IMR-90 (cell line): ENCODE measurements at regions not wholly inside any gene's neighbourhood (a gene's known extent, or its start where the extent isn't known, plus 50 kb on each side); places are given as distances from the start of the nearest gene placed in this dataset.

Source experiments
- ATAC-seq: fragments of 200-7000 bp; cut with Tn5 transposase; 2 replicates; pipeline ENCODE4 v1.9.1; 2020; ENCODE audit warnings: low read depth, mild to moderate bottlenecking, moderate library complexity
- BruUV-seq: library from RNA; stranded (reverse); fragments of 400-500 nt; replicated peaks from 2 replicates; lab custom pipeline; 2021; lab: Mats Ljungman, UMichigan
- CTCF ChIA-PET: fragments of 300-600 bp; formaldehyde crosslinking; extraction: SDS; loops from one replicate; lab custom pipeline; 2021; ENCODE audit warnings: antibody characterized with exemption; lab: Yijun Ruan, JAX
- POLR2A ChIA-PET: fragments of 300-600 bp; sonication (Branson Sonifier 250); formaldehyde crosslinking; loops from one replicate; lab custom pipeline; 2022; ENCODE audit warnings: antibody characterized with exemption; ENCODE audit not compliant: unreplicated experiment; lab: Charles Lee
- DNase-seq: peaks from one replicate; pipeline ENCODE4 v3.0.0; 2013
- H2AFZ ChIP-seq: replicated peaks from 2 replicates; pipeline ENCODE3; 2013; ENCODE audit warnings: low read length, mild to moderate bottlenecking; ENCODE audit not compliant: poor library complexity
- H2AK5ac ChIP-seq: 2 replicates; pipeline ENCODE4 v1.6.1; 2013; ENCODE audit warnings: low read depth, low read length, inconsistent platforms
- H2AK9ac ChIP-seq: replicated peaks from 2 replicates; pipeline ENCODE3; 2013; ENCODE audit warnings: mild to moderate bottlenecking, low read depth, low read length, moderate library complexity; ENCODE audit not compliant: poor library complexity
- H2BK120ac ChIP-seq: 2 replicates; pipeline ENCODE4 v1.6.1; 2013; ENCODE audit warnings: low read depth, low read length, inconsistent platforms
- H2BK15ac ChIP-seq: 3 replicates; pipeline ENCODE4 v1.6.1; 2013; ENCODE audit warnings: low read depth, low read length, inconsistent platforms
- H2BK20ac ChIP-seq: 2 replicates; pipeline ENCODE4 v1.6.1; 2013; ENCODE audit warnings: low read depth, mild to moderate bottlenecking, inconsistent platforms, low read length, moderate library complexity
- H2BK5ac ChIP-seq: 2 replicates; pipeline ENCODE4 v1.6.1; 2013; ENCODE audit warnings: mild to moderate bottlenecking, low read depth, low read length, inconsistent platforms; ENCODE audit not compliant: poor library complexity, severe bottlenecking
- H3K14ac ChIP-seq: replicated peaks from 2 replicates; pipeline ENCODE4 v1.6.1; 2013; ENCODE audit warnings: low read depth, low read length, inconsistent platforms
- H3K18ac ChIP-seq: 2 replicates; pipeline ENCODE4 v1.6.1; 2013; ENCODE audit warnings: low read depth, low read length, control low read depth
- H3K23ac ChIP-seq: 2 replicates; pipeline ENCODE4 v1.6.1; 2013; ENCODE audit warnings: low read depth, low read length, inconsistent platforms
- H3K27ac ChIP-seq: 2 replicates; pipeline ENCODE4 v1.5.1; 2013; ENCODE audit warnings: mild to moderate bottlenecking, control low read depth, low read length; ENCODE audit not compliant: insufficient read depth
- H3K27me3 ChIP-seq: 2 replicates; pipeline ENCODE4 v1.6.1; 2013; ENCODE audit warnings: low read length; ENCODE audit not compliant: control insufficient read depth, insufficient read depth
- H3K36me3 ChIP-seq: 2 replicates; pipeline ENCODE4 v1.6.1; 2013; ENCODE audit warnings: low read length, mixed read lengths; ENCODE audit not compliant: control insufficient read depth, insufficient read depth
- H3K4ac ChIP-seq: 2 replicates; pipeline ENCODE4 v1.6.1; 2013; ENCODE audit warnings: low read depth, low read length, inconsistent platforms
- H3K4me1 ChIP-seq: 2 replicates; pipeline ENCODE4 v1.6.1; 2013; ENCODE audit warnings: low read length, mixed read lengths; ENCODE audit not compliant: control insufficient read depth, insufficient read depth
- H3K4me2 ChIP-seq: 2 replicates; pipeline ENCODE4 v1.6.1; 2013; ENCODE audit warnings: low read depth, mild to moderate bottlenecking, control low read depth, low read length, moderate library complexity
- H3K4me3 ChIP-seq: 2 replicates; pipeline ENCODE4 v1.5.1; 2013; ENCODE audit warnings: low read depth, mild to moderate bottlenecking, control low read depth, low read length, moderate library complexity; ENCODE audit not compliant: insufficient read depth
- H3K56ac ChIP-seq: 2 replicates; pipeline ENCODE4 v1.6.1; 2013; ENCODE audit warnings: low read length, inconsistent platforms; ENCODE audit not compliant: insufficient read depth; ENCODE audit errors: extremely low read depth
- H3K79me1 ChIP-seq, 2 experiments: 2 replicates each; pipeline ENCODE4 v1.6.1; 2013; ENCODE audit warnings: low read length in 2 of 2, inconsistent platforms in 1 of 2, low read depth in 1 of 2
- H3K9ac ChIP-seq: 2 replicates; pipeline ENCODE4 v1.6.1; 2013; ENCODE audit warnings: low read depth, low read length, control low read depth
- H3K9me1 ChIP-seq: 2 replicates; pipeline ENCODE4 v1.6.1; 2013; ENCODE audit warnings: low read length, inconsistent platforms; ENCODE audit not compliant: insufficient read depth
- H3K9me3 ChIP-seq: 2 replicates; pipeline ENCODE4 v1.6.1; 2013; ENCODE audit warnings: low read length; ENCODE audit not compliant: control insufficient read depth, insufficient read depth
- H4K20me1 ChIP-seq: 2 replicates; pipeline ENCODE4 v1.6.1; 2013; ENCODE audit warnings: low read length, inconsistent platforms; ENCODE audit not compliant: insufficient read depth
- H4K5ac ChIP-seq: 2 replicates; pipeline ENCODE4 v1.6.1; 2013; ENCODE audit warnings: mild to moderate bottlenecking, low read depth, low read length, control low read depth
- H4K8ac ChIP-seq, 2 experiments: 2 replicates each; pipeline ENCODE4 v1.6.1; 2013; ENCODE audit warnings: low read depth in 2 of 2, low read length in 2 of 2, control low read depth in 1 of 2, inconsistent platforms in 1 of 2
- H4K91ac ChIP-seq: 2 replicates; pipeline ENCODE4 v1.6.1; 2013; ENCODE audit warnings: low read depth, low read length, inconsistent platforms; ENCODE audit not compliant: insufficient read depth
- BHLHE40 ChIP-seq: fragments of 150-350 bp; IDR thresholded peaks from 2 replicates; pipeline ENCODE4 v1.6.1; 2016; ENCODE audit warnings: mild to moderate bottlenecking, low read depth, low read length
- CEBPB ChIP-seq: IDR thresholded peaks from 2 replicates; pipeline ENCODE4 v1.6.1; 2012; ENCODE audit warnings: low read depth, low read length, improper control_type of control experiment
- CHD1 ChIP-seq: IDR thresholded peaks from 2 replicates; pipeline ENCODE4 v1.6.1; 2012; ENCODE audit warnings: low read depth, low read length, improper control_type of control experiment
- FOS ChIP-seq: fragments of 150-350 bp; IDR thresholded peaks from 2 replicates; pipeline ENCODE4 v1.6.1; 2016; ENCODE audit warnings: low read depth, low read length
- MAFK ChIP-seq: IDR thresholded peaks from 2 replicates; pipeline ENCODE4 v1.6.1; 2012; ENCODE audit warnings: low read depth, low read length, improper control_type of control experiment
- MAZ ChIP-seq: IDR thresholded peaks from 2 replicates; pipeline ENCODE4 v1.6.1; 2012; ENCODE audit warnings: low read depth, mild to moderate bottlenecking, low read length, improper control_type of control experiment, moderate library complexity, borderline replicate concordance
- MXI1 ChIP-seq: IDR thresholded peaks from 2 replicates; pipeline ENCODE4 v1.6.1; 2012; ENCODE audit warnings: low read depth, mild to moderate bottlenecking, low read length, moderate library complexity, borderline replicate concordance
- NFE2L2 ChIP-seq: fragments of 150-350 bp; IDR thresholded peaks from 2 replicates; pipeline ENCODE4 v1.6.1; 2016; ENCODE audit warnings: low read depth, mild to moderate bottlenecking, low read length
- POLR2A ChIP-seq: IDR thresholded peaks from 2 replicates; pipeline ENCODE4 v1.6.1; 2012; ENCODE audit warnings: mild to moderate bottlenecking, low read depth, low read length
- RAD21 ChIP-seq: IDR thresholded peaks from 2 replicates; pipeline ENCODE4 v1.6.1; 2012; ENCODE audit warnings: low read length, improper control_type of control experiment
- RCOR1 ChIP-seq: IDR thresholded peaks from 2 replicates; pipeline ENCODE4 v1.6.1; 2012; ENCODE audit warnings: mild to moderate bottlenecking, low read length, improper control_type of control experiment; ENCODE audit not compliant: insufficient replicate concordance
- RFX5 ChIP-seq: IDR thresholded peaks from 2 replicates; pipeline ENCODE4 v1.8.0; 2012; ENCODE audit warnings: low read depth, mild to moderate bottlenecking, low read length, moderate library complexity
- SMC3 ChIP-seq: fragments of 150-350 bp; IDR thresholded peaks from 2 replicates; pipeline ENCODE4 v1.6.1; 2016; ENCODE audit warnings: low read depth, mild to moderate bottlenecking, antibody characterized with exemption, low read length, moderate library complexity
- WGBS, 2 experiments: methylation state at CpG; one replicate each; pipeline versions ENCODE4 v1.1.5 to v1.1.7; 2013; ENCODE audit warnings: missing lambda C conversion rate in 2 of 2; ENCODE audit not compliant: insufficient read length in 1 of 2; ENCODE audit errors: extremely low coverage in 2 of 2; 5-methylcytosine and 5-hydroxymethylcytosine counted together
- dilution Hi-C: fragments of 300-500 bp; cut with HindIII; formaldehyde crosslinking; loops from one replicate; pipeline ENCODE4 v1.14.3; 2018; ENCODE audit warnings: low sequenced_read_pairs; ENCODE audit not compliant: unreplicated experiment
- in situ Hi-C: fragments of 300-500 bp; cut with MboI; formaldehyde crosslinking; loops from 3 replicates; pipeline ENCODE4 v1.14.3; 2019; ENCODE audit warnings: low sequenced_read_pairs, inconsistent platforms, mixed read lengths
- intact Hi-C: fragments of 100-400 bp; cut with micrococcal nuclease; formaldehyde crosslinking; loops from 2 replicates; pipeline ENCODE4 v1.10.0; 2022
- TF ChIP-seq, protein P1 (sequence below): conservative IDR thresholded peaks from 2 replicates; pipeline ENCODE4 v1.5.1; 2012; ENCODE audit warnings: mild to moderate bottlenecking, low read depth, low read length, improper control_type of control experiment
- TF ChIP-seq, protein P2 (sequence below): fragments of 150-350 bp; IDR thresholded peaks from 2 replicates; pipeline ENCODE4 v1.6.1; 2016; ENCODE audit warnings: low read depth, mild to moderate bottlenecking, low read length, moderate library complexity, borderline replicate concordance
- TF ChIP-seq, protein P3 (sequence below): fragments of 150-350 bp; IDR thresholded peaks from 2 replicates; pipeline ENCODE4 v1.6.1; 2017; ENCODE audit warnings: mild to moderate bottlenecking, antibody characterized with exemption, low read length, low read depth

DNA sequence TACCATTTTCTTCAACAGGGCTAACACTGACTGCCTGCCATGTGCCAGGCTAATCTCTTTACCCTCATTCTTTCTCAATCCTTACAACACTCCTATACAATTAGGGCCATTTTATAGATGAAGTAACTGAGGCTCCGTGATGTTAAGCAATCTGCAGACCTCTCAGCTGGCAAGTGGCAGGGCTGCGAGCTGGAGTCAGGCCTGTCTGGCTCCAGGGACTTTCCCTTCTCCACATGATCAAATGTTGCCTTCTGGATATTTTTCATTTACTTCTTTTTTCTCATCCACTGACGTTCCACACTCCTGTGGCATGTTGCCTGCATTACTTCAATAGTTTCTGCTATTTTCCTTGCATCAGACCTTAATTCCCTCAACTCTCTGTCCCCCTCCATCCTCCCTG is 55.2 kb upstream of the TAGAP start:
- Histone ChIP-seq H2BK5ac (no peak overlapping the region), H3K27ac (no peak overlapping the region), H3K79me1 (no peaks in the 10 kb centered on the region), H3K27me3 (peaks cover 30% of the 10 kb centered on the region), H4K8ac (no peak overlapping the region), H4K5ac (no peak overlapping the region), H3K18ac (no peak overlapping the region), H2BK20ac (no peak overlapping the region), H3K9me3 (no peaks in the 10 kb centered on the region), H3K14ac (no peak overlapping the region), H2BK120ac (no peak overlapping the region), H3K4me2 (no peak overlapping the region), H3K9ac (no peak overlapping the region), H4K20me1 (no peaks in the 10 kb centered on the region), H3K9me1 (no peaks in the 10 kb centered on the region), H4K91ac (no peak overlapping the region), H3K36me3 (no peaks in the 10 kb centered on the region), H3K56ac (no peak overlapping the region), H2BK15ac (no peak overlapping the region), H3K4me1 (no peaks in the 10 kb centered on the region), H3K23ac (no peak overlapping the region), H2AK9ac (no peak overlapping the region), H3K4me3 (no peak overlapping the region), H2AFZ (no peak overlapping the region), H2AK5ac (no peak overlapping the region), H3K4ac (no peak overlapping the region)
- intact Hi-C loops, result loop anchor here (10.0 kb wide), 1 partner anchor 305 kb away; no protein-coding TSS in a partner anchor
- no peak for DNase-seq
- ChIA-PET POLR2A (no interaction called here), CTCF (no interaction called here)
- in situ Hi-C loops, result loop anchor here (25.0 kb wide), 1 partner anchor 888 kb away; no protein-coding TSS in a partner anchor
- TF ChIP-seq NFE2L2 (no peak), MAFK (no peak), RCOR1 (no peak), SMC3 (no peak), BHLHE40 (no peak), MAZ (no peak), POLR2A (no peak), RFX5 (no peak), CHD1 (no peak), FOS (no peak), MXI1 (no peak), CEBPB (no peak), RAD21 (no peak)
- TF ChIP-seq, protein P1, sequence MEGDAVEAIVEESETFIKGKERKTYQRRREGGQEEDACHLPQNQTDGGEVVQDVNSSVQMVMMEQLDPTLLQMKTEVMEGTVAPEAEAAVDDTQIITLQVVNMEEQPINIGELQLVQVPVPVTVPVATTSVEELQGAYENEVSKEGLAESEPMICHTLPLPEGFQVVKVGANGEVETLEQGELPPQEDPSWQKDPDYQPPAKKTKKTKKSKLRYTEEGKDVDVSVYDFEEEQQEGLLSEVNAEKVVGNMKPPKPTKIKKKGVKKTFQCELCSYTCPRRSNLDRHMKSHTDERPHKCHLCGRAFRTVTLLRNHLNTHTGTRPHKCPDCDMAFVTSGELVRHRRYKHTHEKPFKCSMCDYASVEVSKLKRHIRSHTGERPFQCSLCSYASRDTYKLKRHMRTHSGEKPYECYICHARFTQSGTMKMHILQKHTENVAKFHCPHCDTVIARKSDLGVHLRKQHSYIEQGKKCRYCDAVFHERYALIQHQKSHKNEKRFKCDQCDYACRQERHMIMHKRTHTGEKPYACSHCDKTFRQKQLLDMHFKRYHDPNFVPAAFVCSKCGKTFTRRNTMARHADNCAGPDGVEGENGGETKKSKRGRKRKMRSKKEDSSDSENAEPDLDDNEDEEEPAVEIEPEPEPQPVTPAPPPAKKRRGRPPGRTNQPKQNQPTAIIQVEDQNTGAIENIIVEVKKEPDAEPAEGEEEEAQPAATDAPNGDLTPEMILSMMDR, result no peak
- TF ChIP-seq, protein P2, sequence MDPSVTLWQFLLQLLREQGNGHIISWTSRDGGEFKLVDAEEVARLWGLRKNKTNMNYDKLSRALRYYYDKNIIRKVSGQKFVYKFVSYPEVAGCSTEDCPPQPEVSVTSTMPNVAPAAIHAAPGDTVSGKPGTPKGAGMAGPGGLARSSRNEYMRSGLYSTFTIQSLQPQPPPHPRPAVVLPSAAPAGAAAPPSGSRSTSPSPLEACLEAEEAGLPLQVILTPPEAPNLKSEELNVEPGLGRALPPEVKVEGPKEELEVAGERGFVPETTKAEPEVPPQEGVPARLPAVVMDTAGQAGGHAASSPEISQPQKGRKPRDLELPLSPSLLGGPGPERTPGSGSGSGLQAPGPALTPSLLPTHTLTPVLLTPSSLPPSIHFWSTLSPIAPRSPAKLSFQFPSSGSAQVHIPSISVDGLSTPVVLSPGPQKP, result no peak
- TF ChIP-seq, protein P3, sequence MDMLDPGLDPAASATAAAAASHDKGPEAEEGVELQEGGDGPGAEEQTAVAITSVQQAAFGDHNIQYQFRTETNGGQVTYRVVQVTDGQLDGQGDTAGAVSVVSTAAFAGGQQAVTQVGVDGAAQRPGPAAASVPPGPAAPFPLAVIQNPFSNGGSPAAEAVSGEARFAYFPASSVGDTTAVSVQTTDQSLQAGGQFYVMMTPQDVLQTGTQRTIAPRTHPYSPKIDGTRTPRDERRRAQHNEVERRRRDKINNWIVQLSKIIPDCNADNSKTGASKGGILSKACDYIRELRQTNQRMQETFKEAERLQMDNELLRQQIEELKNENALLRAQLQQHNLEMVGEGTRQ, result no peak
- no TSS peak for BruUV-seq
- WGBS, 2 experiments, result 43% methylated on average over 1 of the region's 3 CpGs; no CpG with 5 or more reads in 1 of the 2 experiments
- dilution Hi-C loops, result no loop called here
- ATAC-seq, result no peak
